ENCODE measurements at regions not wholly inside any gene's neighbourhood (a gene's known extent, or its start where the extent isn't known, plus 50 kb on each side); places are given as distances from the start of the nearest gene placed in this dataset.

- H3K4me3 ChIP-seq (ENCODE audit: low read depth, low read length): no peak overlapping the region
- TF ChIP-seq, protein P1, sequence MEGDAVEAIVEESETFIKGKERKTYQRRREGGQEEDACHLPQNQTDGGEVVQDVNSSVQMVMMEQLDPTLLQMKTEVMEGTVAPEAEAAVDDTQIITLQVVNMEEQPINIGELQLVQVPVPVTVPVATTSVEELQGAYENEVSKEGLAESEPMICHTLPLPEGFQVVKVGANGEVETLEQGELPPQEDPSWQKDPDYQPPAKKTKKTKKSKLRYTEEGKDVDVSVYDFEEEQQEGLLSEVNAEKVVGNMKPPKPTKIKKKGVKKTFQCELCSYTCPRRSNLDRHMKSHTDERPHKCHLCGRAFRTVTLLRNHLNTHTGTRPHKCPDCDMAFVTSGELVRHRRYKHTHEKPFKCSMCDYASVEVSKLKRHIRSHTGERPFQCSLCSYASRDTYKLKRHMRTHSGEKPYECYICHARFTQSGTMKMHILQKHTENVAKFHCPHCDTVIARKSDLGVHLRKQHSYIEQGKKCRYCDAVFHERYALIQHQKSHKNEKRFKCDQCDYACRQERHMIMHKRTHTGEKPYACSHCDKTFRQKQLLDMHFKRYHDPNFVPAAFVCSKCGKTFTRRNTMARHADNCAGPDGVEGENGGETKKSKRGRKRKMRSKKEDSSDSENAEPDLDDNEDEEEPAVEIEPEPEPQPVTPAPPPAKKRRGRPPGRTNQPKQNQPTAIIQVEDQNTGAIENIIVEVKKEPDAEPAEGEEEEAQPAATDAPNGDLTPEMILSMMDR (IDR thresholded peaks at IDR 0.05; ENCODE audit: borderline replicate concordance, insufficient read depth, low read depth, low read length): no peak
Observed at GRCh38 chr20:57053793-57054552, 212.5 kb downstream of the BMP7 start.

- TF ChIP-seq, protein P1 (IDR thresholded peaks at IDR 0.05; ENCODE audit: borderline replicate concordance, insufficient read depth, low read depth, low read length): no peak
- H3K4me3 ChIP-seq (ENCODE audit: low read depth, low read length): no peak overlapping the region
Observed at GRCh38 chr20:57055345-57055744, 211.1 kb downstream of the BMP7 start.

DNA sequence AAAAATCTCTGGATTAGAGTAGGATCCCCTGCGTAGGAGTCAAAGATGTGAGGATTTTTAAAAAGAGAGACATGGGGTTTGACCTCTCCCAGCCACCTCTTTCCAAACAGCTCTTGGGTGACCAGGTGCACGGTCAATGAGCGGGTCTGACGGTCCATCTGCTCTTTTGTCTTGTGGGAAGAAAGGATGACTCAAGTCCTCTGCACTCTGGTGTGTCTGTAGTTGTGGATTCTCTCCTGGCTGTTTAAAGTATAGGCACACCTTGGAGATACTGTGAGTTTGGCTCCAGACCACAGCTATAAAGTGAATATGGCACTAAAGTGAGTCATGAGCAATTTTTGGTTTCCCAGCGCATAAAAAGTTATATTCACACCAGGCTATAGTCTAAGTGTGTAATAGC is 209.8 kb downstream of the BMP7 start:
- TF ChIP-seq, protein P1 (IDR thresholded peaks at IDR 0.05; ENCODE audit: borderline replicate concordance, insufficient read depth, low read depth, low read length): no peak
- H3K4me3 ChIP-seq (ENCODE audit: low read depth, low read length): no peak overlapping the region

DNA sequence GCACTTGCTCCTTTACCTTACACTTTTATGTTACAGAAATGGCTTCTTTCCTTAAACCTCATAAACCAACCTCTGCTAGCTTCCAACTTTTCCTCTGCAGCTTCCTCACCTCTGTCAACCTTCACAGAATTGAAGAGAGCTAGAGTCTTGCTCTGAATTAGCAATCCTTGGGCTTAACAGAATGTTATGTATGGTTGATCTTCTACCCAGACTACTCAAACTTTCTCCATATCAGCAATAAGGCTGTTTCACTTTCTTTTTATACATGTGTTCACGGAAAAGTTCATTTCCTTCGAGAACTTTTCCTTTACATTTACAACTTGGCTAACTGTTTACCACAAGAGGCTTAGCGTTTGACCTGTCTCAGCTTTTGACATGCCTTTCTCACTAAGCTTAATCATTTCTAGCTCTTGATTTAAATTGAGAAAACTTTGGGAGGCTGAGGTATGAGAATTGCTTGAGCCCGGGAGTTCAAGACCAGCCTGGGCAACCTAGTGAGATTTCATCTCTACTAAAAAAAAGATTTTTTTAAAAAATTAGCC is 207.3 kb downstream of the BMP7 start:
- H3K4me3 ChIP-seq (ENCODE audit: low read depth, low read length): no peak overlapping the region
- TF ChIP-seq, protein P1 (IDR thresholded peaks at IDR 0.05; ENCODE audit: borderline replicate concordance, insufficient read depth, low read depth, low read length): no peak

DNA sequence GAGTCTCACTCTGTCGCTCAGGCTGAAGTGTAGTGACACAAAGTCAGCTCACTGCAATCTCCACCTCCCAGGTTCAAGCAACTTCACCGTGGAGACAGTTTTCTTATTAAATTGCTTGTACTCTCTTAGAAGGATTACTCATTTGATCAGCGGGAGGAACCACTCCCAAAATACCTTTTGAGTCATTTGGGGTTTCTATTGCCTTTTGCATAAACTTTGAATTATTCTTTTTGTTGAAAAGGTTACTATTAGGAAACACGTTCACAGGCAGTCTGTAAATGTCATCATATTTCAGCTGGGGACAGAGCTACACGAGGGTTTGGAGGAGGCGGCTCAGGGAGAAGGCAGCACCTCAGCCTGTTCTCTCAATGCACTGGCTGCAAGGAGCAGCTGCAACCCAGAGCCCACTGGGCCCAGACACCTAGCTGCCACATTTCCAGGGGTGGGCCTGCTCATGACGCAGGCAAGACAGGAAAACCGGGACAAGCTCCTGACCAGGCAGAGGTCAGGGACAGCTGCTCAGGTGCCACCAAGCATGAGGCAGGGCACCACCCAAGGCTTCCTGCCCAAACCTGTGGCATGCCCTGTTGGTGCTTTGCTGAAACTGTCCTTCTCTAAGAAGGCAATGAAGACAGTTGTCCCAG is 205.9 kb downstream of the BMP7 start:
- TF ChIP-seq, protein P1 (IDR thresholded peaks at IDR 0.05; ENCODE audit: borderline replicate concordance, insufficient read depth, low read depth, low read length): no peak
- no peak overlapping the region for H3K4me3 ChIP-seq (ENCODE audit: low read depth, low read length)

- no peak overlapping the region for H3K4me3 ChIP-seq (ENCODE audit: low read depth, low read length)
- TF ChIP-seq, protein P1 (IDR thresholded peaks at IDR 0.05; ENCODE audit: borderline replicate concordance, insufficient read depth, low read depth, low read length): no peak
Observed at GRCh38 chr20:57061051-57061900, 205.2 kb downstream of the BMP7 start.
